Fibroblast of mammary gland (primary cell): ENCODE measurements at regions not wholly inside any gene's neighbourhood (a gene's known extent, or its start where the extent isn't known, plus 50 kb on each side); places are given as distances from the start of the nearest gene placed in this dataset.
"Not testable (repeated sequence)": the region's sequence is repeated elsewhere in the genome, so short reads cannot be mapped to it uniquely, and the experiment has no call there.

Experiments
- DNase-seq: peaks from one replicate; pipeline ENCODE4 v3.0.0-alpha.2; 2010; ENCODE audit warnings: low read depth
- H3K4me3 ChIP-seq: 2 replicates; pipeline ENCODE4 v1.5.1; 2011; ENCODE audit warnings: low read depth, mild to moderate bottlenecking, low read length, moderate library complexity; ENCODE audit not compliant: control insufficient read depth
- TF ChIP-seq, protein P1 (sequence below): conservative IDR thresholded peaks from 2 replicates; pipeline ENCODE4 v1.5.1; 2011; ENCODE audit warnings: low read depth, low read length, inconsistent platforms; ENCODE audit not compliant: control insufficient read depth, insufficient read depth

DNA sequence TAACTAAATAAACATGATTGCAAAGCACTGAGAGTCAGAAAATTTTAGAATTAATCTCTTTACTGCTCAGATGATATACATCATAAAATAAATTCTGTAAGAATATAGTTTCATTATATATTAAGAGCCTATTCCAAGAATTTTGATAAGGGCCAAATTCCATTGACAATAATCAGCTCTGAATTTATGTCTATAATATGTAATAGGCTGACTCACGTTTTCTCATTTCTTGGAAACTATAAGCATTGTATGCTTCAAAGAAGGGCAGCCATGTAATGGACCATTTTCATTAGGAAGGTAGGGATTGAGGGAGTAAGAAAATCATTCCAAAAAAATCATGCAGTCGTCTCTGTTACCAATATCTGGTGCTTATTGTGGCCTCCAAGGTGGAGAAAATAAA, 315.9 kb downstream of the ZIC4 start:
- H3K4me3 ChIP-seq = no peak overlapping the region
- TF ChIP-seq, protein P1, sequence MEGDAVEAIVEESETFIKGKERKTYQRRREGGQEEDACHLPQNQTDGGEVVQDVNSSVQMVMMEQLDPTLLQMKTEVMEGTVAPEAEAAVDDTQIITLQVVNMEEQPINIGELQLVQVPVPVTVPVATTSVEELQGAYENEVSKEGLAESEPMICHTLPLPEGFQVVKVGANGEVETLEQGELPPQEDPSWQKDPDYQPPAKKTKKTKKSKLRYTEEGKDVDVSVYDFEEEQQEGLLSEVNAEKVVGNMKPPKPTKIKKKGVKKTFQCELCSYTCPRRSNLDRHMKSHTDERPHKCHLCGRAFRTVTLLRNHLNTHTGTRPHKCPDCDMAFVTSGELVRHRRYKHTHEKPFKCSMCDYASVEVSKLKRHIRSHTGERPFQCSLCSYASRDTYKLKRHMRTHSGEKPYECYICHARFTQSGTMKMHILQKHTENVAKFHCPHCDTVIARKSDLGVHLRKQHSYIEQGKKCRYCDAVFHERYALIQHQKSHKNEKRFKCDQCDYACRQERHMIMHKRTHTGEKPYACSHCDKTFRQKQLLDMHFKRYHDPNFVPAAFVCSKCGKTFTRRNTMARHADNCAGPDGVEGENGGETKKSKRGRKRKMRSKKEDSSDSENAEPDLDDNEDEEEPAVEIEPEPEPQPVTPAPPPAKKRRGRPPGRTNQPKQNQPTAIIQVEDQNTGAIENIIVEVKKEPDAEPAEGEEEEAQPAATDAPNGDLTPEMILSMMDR = no peak
- peak; percentile 8 for DNase-seq

DNA sequence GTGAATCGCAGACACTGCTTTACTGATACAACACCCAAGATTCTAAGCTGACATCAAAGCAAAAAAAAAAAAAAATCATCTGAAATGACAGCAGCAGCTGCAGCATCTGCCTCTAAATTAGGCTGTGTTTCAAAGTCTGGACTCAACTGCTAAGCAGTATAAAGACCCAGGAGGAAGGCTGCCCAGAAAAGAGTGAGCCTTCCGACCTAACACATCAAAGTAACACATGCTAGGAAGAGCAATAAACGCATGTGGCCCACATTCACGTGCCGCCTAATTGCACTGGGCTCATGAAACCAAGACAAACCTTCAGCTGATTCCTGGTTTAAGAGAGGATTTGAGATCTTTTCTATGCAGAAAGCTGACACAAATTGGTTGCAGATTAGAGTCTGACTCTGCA, 317.1 kb downstream of the ZIC4 start:
- no peak for DNase-seq
- H3K4me3 ChIP-seq = no peak overlapping the region

DNA sequence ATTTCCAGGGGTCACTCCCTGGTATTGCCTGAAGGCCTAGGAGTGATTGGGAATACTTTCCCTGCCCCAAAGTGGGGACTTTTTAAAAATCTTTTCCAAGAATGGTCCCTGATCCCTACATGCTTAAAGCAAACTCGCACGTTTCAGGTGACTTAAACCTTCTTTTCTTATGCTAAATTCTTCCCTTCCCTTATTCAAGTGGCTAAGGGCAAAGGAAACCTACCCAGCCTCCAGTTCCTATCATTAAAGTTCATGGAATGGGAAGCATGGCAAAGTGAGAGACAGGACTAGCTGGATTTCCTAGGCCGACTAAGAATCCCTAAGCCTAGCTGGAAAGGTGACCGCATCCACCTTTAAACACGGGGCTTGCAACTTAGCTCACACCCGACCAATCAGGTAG, 346.8 kb downstream of the ZIC4 start:
- H3K4me3 ChIP-seq, DNase-seq: not testable (repeated sequence)

More for the DNA sequence above, 317.1 kb downstream of the ZIC4 start:
- TF ChIP-seq, protein P1 = no peak

DNA sequence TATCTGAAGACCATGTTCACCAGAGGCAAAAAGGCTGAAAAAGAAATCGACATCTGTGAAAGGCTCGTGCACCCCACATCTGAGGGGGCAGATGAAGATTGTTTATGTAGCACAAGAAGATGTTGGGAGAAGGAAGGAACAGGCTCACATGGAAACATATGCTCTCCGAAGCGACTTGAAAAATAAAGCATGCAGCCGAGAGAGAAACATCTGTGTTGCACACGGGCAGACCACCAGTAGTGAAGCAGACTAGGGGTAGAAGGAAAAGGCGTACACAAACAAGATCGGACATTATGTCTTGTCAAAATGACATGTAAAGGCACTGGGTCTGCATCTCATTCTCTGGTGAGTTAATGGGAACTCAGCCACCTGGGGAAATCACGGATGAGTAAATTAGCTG, 356.5 kb downstream of the ZIC4 start:
- peak; percentile 2 for DNase-seq
- TF ChIP-seq, protein P1 = no peak
- no peak overlapping the region for H3K4me3 ChIP-seq

DNA sequence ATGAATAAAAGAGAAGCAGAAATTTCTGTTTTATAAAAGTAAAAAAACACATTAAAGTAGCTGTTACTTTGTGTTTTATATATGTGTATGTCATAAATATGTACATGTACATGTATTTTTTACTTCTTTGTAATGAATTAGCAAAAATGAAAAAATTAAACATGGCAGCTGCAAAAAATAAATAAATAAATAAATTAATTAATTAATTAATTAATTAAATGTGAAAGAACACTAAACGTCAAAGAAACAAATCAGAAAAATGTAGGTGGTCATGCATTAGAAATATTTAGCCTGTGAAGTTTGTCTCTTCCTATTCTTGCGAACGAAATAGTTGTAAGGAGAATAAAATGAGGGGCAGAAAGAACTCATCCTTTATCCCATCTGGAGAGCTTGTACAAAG, 357.0 kb downstream of the ZIC4 start:
- TF ChIP-seq, protein P1 = no peak
- no peak for DNase-seq
- H3K4me3 ChIP-seq = no peak overlapping the region

DNA sequence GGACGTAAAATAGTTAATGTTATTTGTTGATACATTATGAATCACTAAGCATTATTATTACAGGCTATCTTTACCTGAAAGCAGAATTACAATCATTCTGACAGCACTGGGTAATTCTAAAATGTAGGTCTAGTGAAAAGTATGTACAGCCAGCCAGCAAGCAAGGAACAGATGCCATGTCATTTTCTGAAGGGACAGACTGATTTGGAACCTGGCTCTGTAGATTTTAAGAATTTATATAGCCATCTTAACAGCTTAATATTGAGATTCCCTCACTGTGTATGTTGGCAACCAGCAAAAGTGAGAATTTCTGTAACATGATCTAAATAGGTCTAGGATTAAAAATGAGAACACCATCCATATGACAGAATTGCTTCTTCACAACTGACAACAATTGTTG, 359.4 kb downstream of the ZIC4 start:
- no peak for DNase-seq
- H3K4me3 ChIP-seq = no peak overlapping the region
- TF ChIP-seq, protein P1 = no peak

DNA sequence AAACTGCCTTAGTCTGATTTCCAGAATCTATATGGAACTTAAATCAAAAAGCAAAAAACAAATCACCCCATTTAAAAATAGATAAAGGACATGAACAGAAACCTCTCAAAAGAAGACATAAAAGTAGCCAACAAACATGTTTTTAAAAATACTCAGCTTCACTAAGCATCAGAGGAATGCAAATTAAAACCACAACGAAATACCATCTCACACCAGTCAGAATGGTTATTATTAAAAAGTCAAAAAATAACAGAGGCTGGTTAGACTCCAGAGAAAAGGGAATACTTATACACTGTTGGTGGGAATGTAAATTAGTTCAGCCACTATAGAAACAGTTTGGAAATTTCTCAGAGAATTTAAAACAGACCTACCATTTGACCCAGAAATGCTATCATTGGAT, 367.9 kb downstream of the ZIC4 start:
- TF ChIP-seq, protein P1 = no peak
- DNase-seq = peak; percentile 25
- H3K4me3 ChIP-seq = no peak overlapping the region
